Body of pancreas (tissue), 4 donors: ENCODE measurements at regions not wholly inside any gene's neighbourhood (a gene's known extent, or its start where the extent isn't known, plus 50 kb on each side); places are given as distances from the start of the nearest gene placed in this dataset.

Source experiments
- ATAC-seq: fragments of 150-250 bp; one replicate; pipeline ENCODE4 v1.9.1; 2016
- DNase-seq, 4 donors: peaks; one replicate each; pipeline ENCODE4 v3.0.0-alpha.2; 2019
- H3K27ac ChIP-seq, 4 donors: fragments of 200-600 bp; sonication (generic); 1 replicate in 3 of 4; 2 replicates in 1 of 4; pipeline versions ENCODE4 v1.5.1 to v1.6.1; 2016 to 2019; ENCODE audit warnings: mild to moderate bottlenecking in 1 of 4, mixed read lengths in 1 of 4, moderate library complexity in 1 of 4
- H3K27me3 ChIP-seq, 2 donors: fragments of 200-600 bp; sonication (generic); one replicate each; pipeline ENCODE4 v1.6.0; 2016; ENCODE audit warnings: mild to moderate bottlenecking in 1 of 2
- H3K36me3 ChIP-seq, 2 donors: fragments of 200-600 bp; sonication (generic); replicated peaks in 1 of 2; 2 replicates each; pipeline ENCODE4 v1.5.1; 2016; ENCODE audit warnings: low read depth in 2 of 2; ENCODE audit not compliant: insufficient read depth in 1 of 2
- H3K4me1 ChIP-seq: fragments of 200-600 bp; sonication (generic); one replicate; pipeline ENCODE4 v1.6.0; 2016
- H3K4me3 ChIP-seq, 2 donors: fragments of 200-600 bp; sonication (generic); 1 replicate in 1 of 2; 2 replicates in 1 of 2; pipeline ENCODE4 v1.5.1; 2016 to 2019
- H3K9me3 ChIP-seq, 3 donors: fragments of 200-600 bp; sonication (generic); 1 replicate in 2 of 3; 2 replicates in 1 of 3; pipeline ENCODE4 v1.5.1; 2016
- CTCF ChIP-seq, 7 experiments: fragments of 450-650 bp in 4 of 7; fragments of 200-600 bp in 3 of 7; sonication (generic) in 3 of 7; IDR thresholded peaks; one replicate each; pipeline ENCODE4 v1.5.1; 2016 to 2019; ENCODE audit warnings: antibody characterized with exemption in 7 of 7
- POLR2A ChIP-seq, 3 donors: fragments of 450-650 bp; IDR thresholded peaks; one replicate each; pipeline ENCODE4 v1.6.1; 2016; ENCODE audit warnings: antibody characterized with exemption in 3 of 3, mild to moderate bottlenecking in 2 of 3
- WGBS, 2 donors: methylation state at CpG; one replicate each; pipeline ENCODE4 v1.1.5; 2017; 5-methylcytosine and 5-hydroxymethylcytosine counted together
- intact Hi-C: fragments of 100-400 bp; cut with DNase I; formaldehyde crosslinking; loops from one replicate; pipeline ENCODE4 v1.15.1; 2023

DNA sequence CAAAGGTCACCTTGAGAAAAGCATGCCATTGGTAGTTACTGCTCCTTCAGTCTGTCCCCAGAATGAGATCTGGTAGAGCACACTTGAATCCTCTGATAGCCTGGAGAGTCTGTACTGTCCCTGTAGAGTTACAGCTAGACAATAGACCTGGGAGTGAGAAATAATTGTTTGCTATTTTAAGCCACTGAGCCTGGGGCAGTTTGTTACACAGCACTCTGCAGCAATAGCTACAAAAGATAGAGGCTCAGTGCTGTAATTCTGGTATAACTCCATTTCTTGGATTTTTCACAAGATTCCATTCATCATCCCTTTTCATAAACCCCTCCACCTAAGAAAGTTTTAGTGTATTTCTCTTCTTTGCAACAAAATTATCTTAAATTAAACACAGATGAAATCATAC, 242.7 kb upstream of the ARRDC4 start:
- DNase-seq, result no peak
- Histone ChIP-seq H3K27me3 (no peaks in the 10 kb centered on the region), H3K4me3 (no peak overlapping the region), H3K9me3 (peaks cover 0 to 5% (median 0%) of the 10 kb centered on the region in 3 donors), H3K36me3 (no peaks in the 10 kb centered on the region), H3K4me1 (no peaks in the 10 kb centered on the region), H3K27ac (no peak overlapping the region)
- ATAC-seq, result no peak
- TF ChIP-seq CTCF (IDR thresholded peaks at IDR 0.05) (no peak), POLR2A (IDR thresholded peaks at IDR 0.05) (no peak)
- intact Hi-C loops, result no loop called here

DNA sequence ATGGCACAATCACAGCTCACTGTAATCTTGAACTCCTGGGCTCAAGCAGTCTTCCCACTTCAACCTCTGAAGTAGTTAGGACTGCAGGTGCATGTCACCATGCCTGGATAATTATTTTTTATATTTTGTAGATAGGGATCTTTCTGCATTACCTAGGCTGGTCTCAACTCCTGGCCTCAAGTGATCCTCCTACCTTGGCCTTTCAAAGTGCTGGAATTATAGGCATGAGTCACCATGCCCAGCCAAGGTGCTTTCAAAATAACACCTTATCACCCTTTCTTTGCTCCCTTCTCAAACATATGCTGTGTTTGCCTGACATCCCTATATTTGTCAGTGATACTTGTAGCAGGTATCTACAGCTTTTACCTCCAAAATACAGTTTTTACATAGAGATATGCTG, 242.0 kb upstream of the ARRDC4 start:
- H3K36me3 ChIP-seq, result no peaks in the 10 kb centered on the region
- H3K4me1 ChIP-seq, result no peaks in the 10 kb centered on the region
- ATAC-seq (no peak), DNase-seq (no peak)
- H3K27me3 ChIP-seq, result no peaks in the 10 kb centered on the region
- no peak for TF ChIP-seq POLR2A (IDR thresholded peaks at IDR 0.05)
- no peak overlapping the region for H3K27ac ChIP-seq
- peaks cover 0 to 5% (median 0%) of the 10 kb centered on the region in 3 donors for H3K9me3 ChIP-seq
- no peak overlapping the region for H3K4me3 ChIP-seq
- intact Hi-C loops, result no loop called here

DNA sequence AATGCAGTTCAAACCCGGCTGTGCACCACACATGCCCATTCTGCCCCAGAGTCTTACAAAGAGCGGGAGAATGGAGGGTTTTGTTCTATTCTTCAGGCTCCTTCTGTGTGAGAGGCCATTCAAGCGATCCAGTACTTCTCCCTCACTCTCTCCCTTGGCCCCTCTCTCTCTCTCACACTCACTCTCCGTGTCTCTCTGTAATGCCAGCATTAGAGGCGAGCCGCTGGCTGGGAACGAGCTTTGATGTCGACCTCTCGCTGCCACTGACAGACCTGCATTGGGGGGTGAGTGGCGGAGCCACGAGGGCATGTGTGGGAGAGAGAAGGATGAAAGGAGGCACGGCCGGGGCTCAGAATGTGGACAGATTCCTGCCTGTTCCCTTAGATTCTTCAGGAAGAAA, 231.7 kb upstream of the ARRDC4 start:
- TF ChIP-seq POLR2A (IDR thresholded peaks at IDR 0.05), result no peak
- no peak for TF ChIP-seq CTCF (IDR thresholded peaks at IDR 0.05)
- H3K27me3 ChIP-seq, result no peaks in the 10 kb centered on the region
- no peak overlapping the region for H3K4me3 ChIP-seq
- intact Hi-C loops, result no loop called here
- no peaks in the 10 kb centered on the region for H3K36me3 ChIP-seq
- no peak overlapping the region for H3K27ac ChIP-seq
- no peak for DNase-seq
- no peak for ATAC-seq
- no peaks in the 10 kb centered on the region for H3K4me1 ChIP-seq
- WGBS, 2 donors, result 45 to 60% methylated on average over 13 of the region's 13 CpGs
- no peaks in the 10 kb centered on the region for H3K9me3 ChIP-seq

GRCh38 chr15:97729270-97729669, 231.2 kb upstream of the ARRDC4 start:
- Histone ChIP-seq H3K4me3 (no peak overlapping the region), H3K4me1 (no peaks in the 10 kb centered on the region), H3K9me3 (no peaks in the 10 kb centered on the region), H3K27ac (no peak overlapping the region), H3K27me3 (no peaks in the 10 kb centered on the region), H3K36me3 (no peaks in the 10 kb centered on the region)
- no peak for DNase-seq
- TF ChIP-seq CTCF (IDR thresholded peaks at IDR 0.05) (no peak), POLR2A (IDR thresholded peaks at IDR 0.05) (no peak)
- 63 to 76% methylated on average over 7 of the region's 7 CpGs for WGBS, 2 donors
- intact Hi-C loops, result no loop called here
- no peak for ATAC-seq

DNA sequence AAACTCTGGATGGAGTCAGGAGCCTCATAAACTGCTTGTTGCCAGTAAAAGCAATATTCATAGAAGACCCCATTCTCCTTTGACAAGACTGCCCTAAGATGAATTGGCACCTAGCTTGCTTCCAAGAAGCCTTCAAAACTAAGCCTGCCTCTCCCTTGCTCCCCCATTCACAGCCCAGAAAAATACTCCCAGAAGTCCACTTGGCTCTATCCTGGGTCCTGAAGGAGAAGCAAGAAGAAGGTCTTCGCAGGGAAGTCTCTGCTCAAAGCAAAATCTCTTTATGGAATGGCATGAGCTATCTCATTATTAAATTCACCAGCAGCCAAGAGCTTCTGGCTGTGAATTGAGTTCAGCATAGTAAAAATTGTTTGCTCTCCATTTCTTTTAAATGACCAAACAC, 230.2 kb upstream of the ARRDC4 start:
- no peaks in the 10 kb centered on the region for H3K4me1 ChIP-seq
- ATAC-seq (no peak), DNase-seq (no peak)
- intact Hi-C loops, result no loop called here
- H3K27ac ChIP-seq, result no peak overlapping the region
- no peaks in the 10 kb centered on the region for H3K9me3 ChIP-seq
- no peaks in the 10 kb centered on the region for H3K36me3 ChIP-seq
- no peak overlapping the region for H3K4me3 ChIP-seq
- no peaks in the 10 kb centered on the region for H3K27me3 ChIP-seq
- 59 to 81% methylated on average over 1 of the region's 1 CpG for WGBS, 2 donors
- TF ChIP-seq CTCF (IDR thresholded peaks at IDR 0.05) (no peak), POLR2A (IDR thresholded peaks at IDR 0.05) (no peak)
